ENCODE measurements at regions not wholly inside any gene's neighbourhood (a gene's known extent, or its start where the extent isn't known, plus 50 kb on each side); places are given as distances from the start of the nearest gene placed in this dataset.

DNA sequence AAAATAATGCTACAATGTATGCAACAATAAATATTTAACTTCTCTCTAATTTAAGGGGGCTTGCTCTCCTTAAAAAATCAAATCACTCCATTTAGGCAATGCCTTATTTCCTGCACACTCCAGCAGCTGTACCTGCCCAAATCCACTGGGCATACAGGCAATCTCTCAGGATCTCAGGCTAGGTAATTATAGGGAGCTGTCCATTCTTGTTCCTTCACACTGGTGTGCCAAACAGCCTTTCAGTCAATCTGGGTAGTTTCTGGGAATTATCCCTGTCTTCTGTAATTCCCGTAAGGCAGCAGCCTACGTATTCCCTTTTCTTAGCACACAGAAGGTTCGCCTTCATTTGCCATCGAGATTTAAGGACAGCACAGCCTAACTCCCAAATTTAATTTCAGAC is 922.6 kb upstream of the SLIT2 start:
- no peak for DNase-seq
- Mint-ChIP-seq H3K9me3 (no peaks in the 10 kb centered on the region), H3K36me3 (ENCODE audit: low read depth) (no peaks in the 10 kb centered on the region), H3K4me1 (ENCODE audit: low read depth) (peaks cover 18% of the 10 kb centered on the region), H3K4me3 (no peak overlapping the region), H3K27me3 (ENCODE audit: insufficient read depth) (no peaks in the 10 kb centered on the region), H3K27ac (no peak overlapping the region)
- TF ChIP-seq, protein P1, sequence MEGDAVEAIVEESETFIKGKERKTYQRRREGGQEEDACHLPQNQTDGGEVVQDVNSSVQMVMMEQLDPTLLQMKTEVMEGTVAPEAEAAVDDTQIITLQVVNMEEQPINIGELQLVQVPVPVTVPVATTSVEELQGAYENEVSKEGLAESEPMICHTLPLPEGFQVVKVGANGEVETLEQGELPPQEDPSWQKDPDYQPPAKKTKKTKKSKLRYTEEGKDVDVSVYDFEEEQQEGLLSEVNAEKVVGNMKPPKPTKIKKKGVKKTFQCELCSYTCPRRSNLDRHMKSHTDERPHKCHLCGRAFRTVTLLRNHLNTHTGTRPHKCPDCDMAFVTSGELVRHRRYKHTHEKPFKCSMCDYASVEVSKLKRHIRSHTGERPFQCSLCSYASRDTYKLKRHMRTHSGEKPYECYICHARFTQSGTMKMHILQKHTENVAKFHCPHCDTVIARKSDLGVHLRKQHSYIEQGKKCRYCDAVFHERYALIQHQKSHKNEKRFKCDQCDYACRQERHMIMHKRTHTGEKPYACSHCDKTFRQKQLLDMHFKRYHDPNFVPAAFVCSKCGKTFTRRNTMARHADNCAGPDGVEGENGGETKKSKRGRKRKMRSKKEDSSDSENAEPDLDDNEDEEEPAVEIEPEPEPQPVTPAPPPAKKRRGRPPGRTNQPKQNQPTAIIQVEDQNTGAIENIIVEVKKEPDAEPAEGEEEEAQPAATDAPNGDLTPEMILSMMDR (IDR thresholded peaks at IDR 0.05): no peak

DNA sequence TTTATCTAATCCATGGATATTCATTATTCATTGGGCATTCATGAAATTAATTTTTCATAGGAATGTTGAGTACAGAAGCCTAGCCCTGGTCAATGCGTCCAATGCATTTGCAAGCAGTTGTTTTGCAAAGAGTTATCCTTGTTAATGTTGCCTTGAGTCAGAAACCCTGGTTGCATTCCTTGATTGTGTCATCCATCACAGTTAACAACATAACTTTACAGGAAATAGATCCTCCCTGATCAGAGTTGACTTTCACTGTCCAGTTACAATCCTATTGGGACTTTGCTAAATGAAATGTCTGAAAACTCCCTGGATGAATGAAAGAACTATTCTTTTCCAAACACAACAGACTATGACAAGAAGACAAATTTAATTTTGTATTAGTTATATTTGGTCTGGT is 924.3 kb upstream of the SLIT2 start:
- H3K27me3 Mint-ChIP-seq (ENCODE audit: insufficient read depth): no peaks in the 10 kb centered on the region
- H3K27ac Mint-ChIP-seq: no peak overlapping the region
- H3K9me3 Mint-ChIP-seq: no peaks in the 10 kb centered on the region
- H3K36me3 Mint-ChIP-seq (ENCODE audit: low read depth): no peaks in the 10 kb centered on the region
- DNase-seq: peak; percentile 13
- H3K4me3 Mint-ChIP-seq: no peak overlapping the region
- H3K4me1 Mint-ChIP-seq (ENCODE audit: low read depth): peaks cover 18% of the 10 kb centered on the region
- TF ChIP-seq, protein P1 (IDR thresholded peaks at IDR 0.05): no peak

DNA sequence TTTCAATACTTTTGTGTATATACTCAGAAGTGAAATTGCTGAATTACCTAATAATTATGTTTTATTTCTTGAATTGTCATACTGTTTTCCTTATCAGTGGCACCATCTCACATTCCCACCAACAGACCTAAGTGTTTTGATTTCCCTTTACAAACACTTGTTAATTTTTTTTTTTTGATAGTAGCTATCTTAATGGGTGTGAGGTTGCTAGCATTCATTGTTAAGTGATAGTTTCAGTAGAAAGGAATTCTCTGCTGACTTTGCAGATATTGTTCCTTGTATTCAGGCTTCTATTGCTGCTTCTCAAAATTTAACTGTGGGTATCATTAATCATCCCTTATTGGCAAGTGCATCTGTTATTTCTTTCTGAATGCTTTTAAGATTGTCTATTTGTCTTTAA is 927.5 kb upstream of the SLIT2 start:
- H3K4me1 Mint-ChIP-seq (ENCODE audit: low read depth): peaks cover 10% of the 10 kb centered on the region
- TF ChIP-seq, protein P1 (IDR thresholded peaks at IDR 0.05): no peak

DNA sequence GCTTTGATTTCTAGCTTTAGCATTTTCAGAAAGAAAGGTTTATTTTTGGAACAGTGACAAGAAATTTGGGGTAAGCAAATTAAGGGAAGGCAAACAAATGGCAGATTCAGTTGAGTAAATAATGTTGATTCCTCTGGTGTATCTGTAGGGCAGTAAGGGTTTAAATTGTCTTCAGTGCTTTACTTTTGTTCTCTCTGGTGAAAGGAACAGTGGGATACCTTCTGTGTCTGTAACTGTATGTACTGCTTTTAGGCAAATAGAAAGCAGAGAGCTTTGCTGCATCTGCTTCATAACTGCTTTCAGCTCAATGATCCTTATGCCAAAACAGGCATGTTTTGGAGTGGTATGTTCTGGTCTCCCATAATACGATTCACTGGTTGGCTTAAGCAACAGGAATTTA is 932.1 kb upstream of the SLIT2 start:
- TF ChIP-seq, protein P1 (IDR thresholded peaks at IDR 0.05): no peak
- Mint-ChIP-seq H3K4me3 (no peak overlapping the region), H3K27me3 (ENCODE audit: insufficient read depth) (no peaks in the 10 kb centered on the region), H3K36me3 (ENCODE audit: low read depth) (no peaks in the 10 kb centered on the region), H3K27ac (no peak overlapping the region), H3K4me1 (ENCODE audit: low read depth) (no peaks in the 10 kb centered on the region), H3K9me3 (no peaks in the 10 kb centered on the region)
- DNase-seq: no peak

More for the DNA sequence above, 927.5 kb upstream of the SLIT2 start:
- H3K27me3 Mint-ChIP-seq (ENCODE audit: insufficient read depth): no peaks in the 10 kb centered on the region
- H3K9me3 Mint-ChIP-seq: no peaks in the 10 kb centered on the region
- no peak overlapping the region for H3K27ac Mint-ChIP-seq
- no peaks in the 10 kb centered on the region for H3K36me3 Mint-ChIP-seq (ENCODE audit: low read depth)
- no peak overlapping the region for H3K4me3 Mint-ChIP-seq
- DNase-seq: no peak

DNA sequence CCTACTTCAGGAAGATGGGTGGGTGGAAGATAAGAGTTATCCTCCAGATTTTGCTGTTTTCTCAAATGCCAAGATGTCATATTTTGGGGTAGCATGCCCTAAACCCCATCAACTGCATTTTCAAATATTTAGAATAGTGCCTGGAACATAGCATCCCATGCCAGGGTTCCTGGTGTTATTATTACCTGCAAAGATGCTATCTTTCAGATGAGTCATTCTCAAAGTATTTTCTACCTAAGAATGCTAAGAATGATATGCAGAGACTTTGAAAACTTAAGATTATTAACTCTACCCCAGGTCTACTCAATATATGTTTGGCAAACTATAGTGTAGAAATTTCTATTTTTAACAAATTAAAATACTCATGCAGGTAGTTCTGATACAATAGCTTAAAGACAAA is 934.3 kb upstream of the SLIT2 start:
- TF ChIP-seq, protein P1 (IDR thresholded peaks at IDR 0.05): no peak
- H3K4me1 Mint-ChIP-seq (ENCODE audit: low read depth): no peaks in the 10 kb centered on the region
- H3K27ac Mint-ChIP-seq: no peak overlapping the region
- no peaks in the 10 kb centered on the region for H3K9me3 Mint-ChIP-seq
- H3K27me3 Mint-ChIP-seq (ENCODE audit: insufficient read depth): no peaks in the 10 kb centered on the region
- DNase-seq: no peak
- H3K4me3 Mint-ChIP-seq: no peak overlapping the region
- H3K36me3 Mint-ChIP-seq (ENCODE audit: low read depth): no peaks in the 10 kb centered on the region

DNA sequence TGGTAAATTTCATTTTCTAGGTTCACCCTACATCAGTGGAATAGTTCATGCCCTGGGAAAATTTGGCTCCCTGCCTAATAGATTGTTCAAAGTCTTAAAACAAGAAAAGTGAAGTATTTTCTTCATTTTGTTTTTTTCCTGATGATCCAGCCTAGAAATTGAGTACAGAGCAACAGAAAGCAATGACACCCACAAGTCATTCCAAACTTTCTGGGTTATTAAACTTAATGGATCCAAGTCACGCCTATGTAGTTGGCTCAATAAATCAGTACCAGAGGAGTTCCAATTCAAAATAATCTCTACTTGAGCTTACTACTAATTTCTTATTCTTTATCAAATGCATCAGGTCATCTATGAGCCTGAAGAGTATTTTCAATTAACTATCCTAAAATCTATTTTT is 937.6 kb upstream of the SLIT2 start:
- no peak for DNase-seq
- Mint-ChIP-seq H3K27me3 (ENCODE audit: insufficient read depth) (no peaks in the 10 kb centered on the region; the same call in 1 of the 2 replicates), H3K36me3 (ENCODE audit: low read depth) (no peaks in the 10 kb centered on the region), H3K27ac (no peak overlapping the region), H3K9me3 (no peaks in the 10 kb centered on the region), H3K4me3 (no peak overlapping the region), H3K4me1 (ENCODE audit: low read depth) (peaks cover 13% of the 10 kb centered on the region)
- TF ChIP-seq, protein P1 (IDR thresholded peaks at IDR 0.05): no peak
